ENCODE measurements at regions not wholly inside any gene's neighbourhood (a gene's known extent, or its start where the extent isn't known, plus 50 kb on each side); places are given as distances from the start of the nearest gene placed in this dataset.

DNA sequence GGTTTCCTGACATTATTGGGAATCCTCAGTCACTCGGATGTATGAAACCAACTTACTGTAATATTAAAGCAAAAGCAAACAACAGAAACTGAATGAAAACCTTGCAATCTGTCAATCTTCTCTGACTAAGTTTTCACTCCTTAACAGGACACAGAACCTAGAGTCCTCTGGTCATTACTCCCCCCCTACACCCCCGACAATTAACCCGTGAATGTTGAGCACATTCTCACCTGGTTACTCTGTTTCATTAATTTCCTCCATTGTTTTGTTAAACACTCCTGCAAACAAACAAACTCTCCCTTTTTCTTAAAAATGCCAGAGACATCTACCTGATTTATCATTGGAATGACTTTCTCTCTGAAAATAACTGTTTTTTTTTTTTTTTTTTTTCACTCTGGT lies 469.0 kb upstream of the PRKX start:
- TF ChIP-seq, protein P1, sequence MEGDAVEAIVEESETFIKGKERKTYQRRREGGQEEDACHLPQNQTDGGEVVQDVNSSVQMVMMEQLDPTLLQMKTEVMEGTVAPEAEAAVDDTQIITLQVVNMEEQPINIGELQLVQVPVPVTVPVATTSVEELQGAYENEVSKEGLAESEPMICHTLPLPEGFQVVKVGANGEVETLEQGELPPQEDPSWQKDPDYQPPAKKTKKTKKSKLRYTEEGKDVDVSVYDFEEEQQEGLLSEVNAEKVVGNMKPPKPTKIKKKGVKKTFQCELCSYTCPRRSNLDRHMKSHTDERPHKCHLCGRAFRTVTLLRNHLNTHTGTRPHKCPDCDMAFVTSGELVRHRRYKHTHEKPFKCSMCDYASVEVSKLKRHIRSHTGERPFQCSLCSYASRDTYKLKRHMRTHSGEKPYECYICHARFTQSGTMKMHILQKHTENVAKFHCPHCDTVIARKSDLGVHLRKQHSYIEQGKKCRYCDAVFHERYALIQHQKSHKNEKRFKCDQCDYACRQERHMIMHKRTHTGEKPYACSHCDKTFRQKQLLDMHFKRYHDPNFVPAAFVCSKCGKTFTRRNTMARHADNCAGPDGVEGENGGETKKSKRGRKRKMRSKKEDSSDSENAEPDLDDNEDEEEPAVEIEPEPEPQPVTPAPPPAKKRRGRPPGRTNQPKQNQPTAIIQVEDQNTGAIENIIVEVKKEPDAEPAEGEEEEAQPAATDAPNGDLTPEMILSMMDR (IDR thresholded peaks at IDR 0.05; ENCODE audit: insufficient read depth, low read depth, low read length) = no peak
- no peak for TF ChIP-seq EZH2 (IDR thresholded peaks at IDR 0.05; ENCODE audit: insufficient read depth, low read length)

Measured in astrocyte (in vitro differentiated cells and primary cell).